A549 (cell line): ENCODE measurements at regions not wholly inside any gene's neighbourhood (a gene's known extent, or its start where the extent isn't known, plus 50 kb on each side); places are given as distances from the start of the nearest gene placed in this dataset.

Source experiments
- ATAC-seq, 2 experiments: fragments of 200-7000 bp in 1 of 2; fragments of >200 bp in 1 of 2; cut with Nextera tagmentation in 1 of 2; cut with Tn5 transposase in 1 of 2; 3 replicates each; pipeline versions ENCODE4 v1.8.0 to v1.9.1; 2018 to 2020; ENCODE audit warnings: mild to moderate bottlenecking in 1 of 2, moderate library complexity in 1 of 2
- CTCF ChIA-PET: fragments of 300-600 bp; sonication (Branson Sonifier 250); formaldehyde crosslinking; extraction: SDS; loops from one replicate; lab custom pipeline; 2021; ENCODE audit warnings: antibody characterized with exemption, inconsistent platforms; lab: Yijun Ruan, JAX
- POLR2A ChIA-PET: fragments of 350-600 bp; formaldehyde crosslinking; extraction: SDS; loops from one replicate; lab custom pipeline; 2021; ENCODE audit warnings: antibody characterized with exemption, inconsistent platforms; lab: Yijun Ruan, JAX
- DNase-seq, 2 experiments: peaks; one replicate each; pipeline versions ENCODE4 v3.0.0 to v3.0.0-alpha.2; 2011 to 2016; ENCODE audit warnings: low read depth in 1 of 2, low spot score in 1 of 2
- FAIRE-seq: peaks from 2 replicates; lab custom pipeline; 2011; peaks lifted over from hg19 to GRCh38; lab: Jason Lieb, UNC
- H3K27ac ChIP-seq, 2 experiments: fragments of >200 bp; sonication (Bioruptor Twin); formaldehyde crosslinking; 3 replicates each; pipeline ENCODE4 v1.5.1; 2016 to 2017
- H3K4me1 ChIP-seq: fragments of >200 bp; sonication (Bioruptor Twin); formaldehyde crosslinking; 3 replicates; pipeline ENCODE4 v1.6.1; 2016
- H3K4me2 ChIP-seq: fragments of >200 bp; sonication (Bioruptor Twin); formaldehyde crosslinking; 3 replicates; pipeline ENCODE4 v1.6.1; 2016
- H3K4me3 ChIP-seq: fragments of >200 bp; sonication (Bioruptor Twin); formaldehyde crosslinking; 3 replicates; pipeline ENCODE4 v1.5.1; 2016
- H3K9me3 ChIP-seq: fragments of >200 bp; sonication (Bioruptor Twin); formaldehyde crosslinking; 3 replicates; pipeline ENCODE4 v1.6.1; 2016
- CBX2 ChIP-seq: fragments of 200-600 bp; sonication (generic); IDR thresholded peaks from 2 replicates; pipeline ENCODE4 v1.6.1; 2016; ENCODE audit warnings: low read depth, mild to moderate bottlenecking, borderline replicate concordance
- CBX8 ChIP-seq: fragments of 200-600 bp; sonication (generic); IDR thresholded peaks from 2 replicates; pipeline ENCODE4 v1.6.1; 2016
- CHD2 ChIP-seq: fragments of 150-350 bp; IDR thresholded peaks from 2 replicates; pipeline ENCODE4 v1.6.1; 2014; ENCODE audit warnings: low read length; ENCODE audit not compliant: partially characterized antibody
- EHMT2 ChIP-seq: fragments of 200-600 bp; sonication (generic); IDR thresholded peaks from 2 replicates; pipeline ENCODE4 v1.6.1; 2016; ENCODE audit warnings: antibody characterized with exemption, low read depth, mild to moderate bottlenecking, moderate library complexity
- ESRRA ChIP-seq: fragments of 150-350 bp; IDR thresholded peaks from 2 replicates; pipeline ENCODE4 v1.6.1; 2014; ENCODE audit warnings: mild to moderate bottlenecking, low read length, borderline replicate concordance
- FOXS1 ChIP-seq: fragments of 250-450 bp; sonication (Bioruptor Pico); IDR thresholded peaks from 2 replicates; pipeline ENCODE4 v1.5.0; 2020; ENCODE audit warnings: mild to moderate bottlenecking, moderate library complexity
- GATA3 ChIP-seq: IDR thresholded peaks from 2 replicates; pipeline ENCODE4 v1.6.1; 2012; ENCODE audit warnings: borderline replicate concordance
- JUNB ChIP-seq: fragments of >200 bp; sonication (Bioruptor Twin); formaldehyde crosslinking; IDR thresholded peaks from 2 replicates; pipeline ENCODE4 v1.6.1; 2016
- KDM5A ChIP-seq: fragments of 200-600 bp; sonication (generic); IDR thresholded peaks from 2 replicates; pipeline ENCODE4 v1.6.1; 2016; ENCODE audit warnings: antibody characterized with exemption, mild to moderate bottlenecking
- MAFK ChIP-seq: fragments of 450-650 bp; IDR thresholded peaks from 2 replicates; pipeline ENCODE4 v1.6.1; 2014; ENCODE audit not compliant: partially characterized antibody
- NFE2L2 ChIP-seq: fragments of 150-350 bp; conservative IDR thresholded peaks from 2 replicates; pipeline ENCODE4 v1.6.1; 2014; ENCODE audit warnings: low read length
- POLR2A ChIP-seq: IDR thresholded peaks from 2 replicates; pipeline ENCODE4 v1.6.1; 2012; ENCODE audit warnings: mild to moderate bottlenecking, low read length
- RCOR1 ChIP-seq: fragments of 150-350 bp; IDR thresholded peaks from 2 replicates; pipeline ENCODE4 v1.6.1; 2014; ENCODE audit warnings: antibody characterized with exemption, low read length, low read depth
- RFX5 ChIP-seq: fragments of 450-650 bp; IDR thresholded peaks from 2 replicates; pipeline ENCODE4 v1.7.1; 2014; ENCODE audit warnings: antibody characterized with exemption, mild to moderate bottlenecking, moderate library complexity
- SMC3 ChIP-seq: fragments of >200 bp; sonication (Bioruptor Twin); formaldehyde crosslinking; IDR thresholded peaks from 3 replicates; pipeline ENCODE4 v1.6.1; 2018; ENCODE audit warnings: inconsistent platforms
- ZFP36 ChIP-seq: fragments of 450-650 bp; IDR thresholded peaks from 2 replicates; pipeline ENCODE4 v1.6.1; 2014; ENCODE audit warnings: borderline replicate concordance; ENCODE audit not compliant: partially characterized antibody
- WGBS: methylation state at CpG from one replicate; pipeline ENCODE4 v1.1.6; 2017; ENCODE audit errors: missing lambda C conversion rate; 5-methylcytosine and 5-hydroxymethylcytosine counted together
- TF ChIP-seq, protein P1 (sequence below): IDR thresholded peaks from 2 replicates; pipeline ENCODE4 v1.6.1; 2012; ENCODE audit warnings: low read depth, borderline replicate concordance
- TF ChIP-seq, protein P2 (sequence below): fragments of 250-450 bp; sonication (Bioruptor Pico); IDR thresholded peaks from 2 replicates; pipeline ENCODE4 v1.5.0; 2020; ENCODE audit warnings: low read depth, mild to moderate bottlenecking, moderate library complexity
- TF ChIP-seq, protein P3 (sequence below): IDR thresholded peaks from 2 replicates; pipeline ENCODE4 v1.6.1; 2012
- TF ChIP-seq, protein P4 (sequence below): fragments of >200 bp; sonication (Bioruptor Twin); formaldehyde crosslinking; IDR thresholded peaks from 2 replicates; pipeline ENCODE4 v1.6.1; 2016
- TF ChIP-seq, protein P5 (sequence below): fragments of 200-600 bp; sonication (generic); IDR thresholded peaks from 2 replicates; pipeline ENCODE4 v1.6.1; 2016; ENCODE audit warnings: antibody characterized with exemption, mild to moderate bottlenecking, moderate library complexity
- TF ChIP-seq, protein P6 (sequence below): fragments of >200 bp; sonication (Bioruptor Twin); formaldehyde crosslinking; IDR thresholded peaks from 3 replicates; pipeline ENCODE4 v1.6.1; 2016
- TF ChIP-seq, protein P7 (sequence below): fragments of 450-650 bp; IDR thresholded peaks from 2 replicates; pipeline ENCODE4 v1.6.1; 2014; ENCODE audit warnings: antibody characterized with exemption

DNA sequence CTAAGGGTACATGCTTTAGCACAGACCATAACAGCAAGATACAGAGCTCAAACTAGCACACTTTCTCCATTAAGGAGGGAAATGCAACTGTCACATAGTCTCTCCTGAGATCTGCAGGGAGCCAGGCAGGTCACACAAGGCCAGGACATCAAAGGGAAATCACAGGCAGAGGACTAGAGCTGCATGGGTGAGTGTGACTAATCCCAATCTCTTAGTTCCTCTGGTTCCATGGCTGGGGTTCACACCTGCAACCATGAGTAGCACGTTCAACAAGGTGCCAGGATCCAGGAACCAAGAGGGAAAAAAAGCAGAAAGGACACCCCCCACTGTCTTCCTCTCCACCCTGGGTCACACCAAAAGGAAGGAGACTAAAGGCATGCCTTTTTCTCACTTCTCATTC, 296.5 kb upstream of the STEAP1 start:
- ChIA-PET CTCF (no interaction called here), POLR2A (no interaction called here)
- 0% methylated on average over 1 of the region's 1 CpG for WGBS
- ATAC-seq (no peak), DNase-seq (no peak), FAIRE-seq (no peak)
- Histone ChIP-seq H3K27ac (no peak overlapping the region), H3K4me3 (no peak overlapping the region), H3K4me1 (no peaks in the 10 kb centered on the region), H3K4me2 (no peak overlapping the region), H3K9me3 (no peaks in the 10 kb centered on the region)
- TF ChIP-seq POLR2A, result no peak
- TF ChIP-seq FOXS1, result no peak
- no peak for TF ChIP-seq EHMT2
- TF ChIP-seq CBX2, result no peak
- no peak for TF ChIP-seq GATA3
- TF ChIP-seq RCOR1, result no peak
- TF ChIP-seq, protein P1, sequence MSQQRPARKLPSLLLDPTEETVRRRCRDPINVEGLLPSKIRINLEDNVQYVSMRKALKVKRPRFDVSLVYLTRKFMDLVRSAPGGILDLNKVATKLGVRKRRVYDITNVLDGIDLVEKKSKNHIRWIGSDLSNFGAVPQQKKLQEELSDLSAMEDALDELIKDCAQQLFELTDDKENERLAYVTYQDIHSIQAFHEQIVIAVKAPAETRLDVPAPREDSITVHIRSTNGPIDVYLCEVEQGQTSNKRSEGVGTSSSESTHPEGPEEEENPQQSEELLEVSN, result no peak
- TF ChIP-seq SMC3, result no peak
- TF ChIP-seq ESRRA, result no peak
- TF ChIP-seq RFX5, result no peak
- TF ChIP-seq, protein P2, sequence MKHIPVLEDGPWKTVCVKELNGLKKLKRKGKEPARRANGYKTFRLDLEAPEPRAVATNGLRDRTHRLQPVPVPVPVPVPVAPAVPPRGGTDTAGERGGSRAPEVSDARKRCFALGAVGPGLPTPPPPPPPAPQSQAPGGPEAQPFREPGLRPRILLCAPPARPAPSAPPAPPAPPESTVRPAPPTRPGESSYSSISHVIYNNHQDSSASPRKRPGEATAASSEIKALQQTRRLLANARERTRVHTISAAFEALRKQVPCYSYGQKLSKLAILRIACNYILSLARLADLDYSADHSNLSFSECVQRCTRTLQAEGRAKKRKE (CRISPR knock-in tag), result no peak
- TF ChIP-seq, protein P3, sequence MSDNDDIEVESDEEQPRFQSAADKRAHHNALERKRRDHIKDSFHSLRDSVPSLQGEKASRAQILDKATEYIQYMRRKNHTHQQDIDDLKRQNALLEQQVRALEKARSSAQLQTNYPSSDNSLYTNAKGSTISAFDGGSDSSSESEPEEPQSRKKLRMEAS, result no peak
- TF ChIP-seq, protein P4, sequence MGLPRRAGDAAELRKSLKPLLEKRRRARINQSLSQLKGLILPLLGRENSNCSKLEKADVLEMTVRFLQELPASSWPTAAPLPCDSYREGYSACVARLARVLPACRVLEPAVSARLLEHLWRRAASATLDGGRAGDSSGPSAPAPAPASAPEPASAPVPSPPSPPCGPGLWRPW, result no peak
- no peak for TF ChIP-seq CBX8
- TF ChIP-seq CHD2, result no peak
- no peak for TF ChIP-seq JUNB
- TF ChIP-seq, protein P5, sequence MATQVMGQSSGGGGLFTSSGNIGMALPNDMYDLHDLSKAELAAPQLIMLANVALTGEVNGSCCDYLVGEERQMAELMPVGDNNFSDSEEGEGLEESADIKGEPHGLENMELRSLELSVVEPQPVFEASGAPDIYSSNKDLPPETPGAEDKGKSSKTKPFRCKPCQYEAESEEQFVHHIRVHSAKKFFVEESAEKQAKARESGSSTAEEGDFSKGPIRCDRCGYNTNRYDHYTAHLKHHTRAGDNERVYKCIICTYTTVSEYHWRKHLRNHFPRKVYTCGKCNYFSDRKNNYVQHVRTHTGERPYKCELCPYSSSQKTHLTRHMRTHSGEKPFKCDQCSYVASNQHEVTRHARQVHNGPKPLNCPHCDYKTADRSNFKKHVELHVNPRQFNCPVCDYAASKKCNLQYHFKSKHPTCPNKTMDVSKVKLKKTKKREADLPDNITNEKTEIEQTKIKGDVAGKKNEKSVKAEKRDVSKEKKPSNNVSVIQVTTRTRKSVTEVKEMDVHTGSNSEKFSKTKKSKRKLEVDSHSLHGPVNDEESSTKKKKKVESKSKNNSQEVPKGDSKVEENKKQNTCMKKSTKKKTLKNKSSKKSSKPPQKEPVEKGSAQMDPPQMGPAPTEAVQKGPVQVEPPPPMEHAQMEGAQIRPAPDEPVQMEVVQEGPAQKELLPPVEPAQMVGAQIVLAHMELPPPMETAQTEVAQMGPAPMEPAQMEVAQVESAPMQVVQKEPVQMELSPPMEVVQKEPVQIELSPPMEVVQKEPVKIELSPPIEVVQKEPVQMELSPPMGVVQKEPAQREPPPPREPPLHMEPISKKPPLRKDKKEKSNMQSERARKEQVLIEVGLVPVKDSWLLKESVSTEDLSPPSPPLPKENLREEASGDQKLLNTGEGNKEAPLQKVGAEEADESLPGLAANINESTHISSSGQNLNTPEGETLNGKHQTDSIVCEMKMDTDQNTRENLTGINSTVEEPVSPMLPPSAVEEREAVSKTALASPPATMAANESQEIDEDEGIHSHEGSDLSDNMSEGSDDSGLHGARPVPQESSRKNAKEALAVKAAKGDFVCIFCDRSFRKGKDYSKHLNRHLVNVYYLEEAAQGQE, result no peak
- TF ChIP-seq, protein P6, sequence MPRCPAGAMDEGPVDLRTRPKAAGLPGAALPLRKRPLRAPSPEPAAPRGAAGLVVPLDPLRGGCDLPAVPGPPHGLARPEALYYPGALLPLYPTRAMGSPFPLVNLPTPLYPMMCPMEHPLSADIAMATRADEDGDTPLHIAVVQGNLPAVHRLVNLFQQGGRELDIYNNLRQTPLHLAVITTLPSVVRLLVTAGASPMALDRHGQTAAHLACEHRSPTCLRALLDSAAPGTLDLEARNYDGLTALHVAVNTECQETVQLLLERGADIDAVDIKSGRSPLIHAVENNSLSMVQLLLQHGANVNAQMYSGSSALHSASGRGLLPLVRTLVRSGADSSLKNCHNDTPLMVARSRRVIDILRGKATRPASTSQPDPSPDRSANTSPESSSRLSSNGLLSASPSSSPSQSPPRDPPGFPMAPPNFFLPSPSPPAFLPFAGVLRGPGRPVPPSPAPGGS, result no peak

DNA sequence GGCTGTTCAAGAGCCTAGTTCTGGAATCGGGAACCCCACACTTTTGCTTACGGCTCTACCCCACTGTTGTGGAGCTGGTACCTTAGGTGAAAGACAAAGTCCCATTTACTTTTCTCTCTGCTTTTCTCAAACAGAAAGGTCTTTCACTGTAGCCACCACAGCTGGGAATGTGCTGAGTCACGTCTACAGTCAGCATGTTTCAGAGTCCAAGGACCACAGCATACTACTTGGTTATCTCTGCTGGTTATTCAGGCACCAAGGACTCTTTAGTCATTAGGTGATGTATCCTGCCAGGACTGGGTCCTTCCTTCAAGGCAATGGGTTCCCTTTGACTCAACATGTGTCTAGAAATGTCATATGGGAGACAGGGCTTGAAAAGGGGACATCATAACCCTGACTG, 266.8 kb upstream of the STEAP1 start:
- TF ChIP-seq NFE2L2 (peak; percentile 86), MAFK (peak; percentile 80), KDM5A (no peak), ZFP36 (no peak), SMC3 (no peak)
- TF ChIP-seq, protein P5, result no peak
- TF ChIP-seq, protein P7, sequence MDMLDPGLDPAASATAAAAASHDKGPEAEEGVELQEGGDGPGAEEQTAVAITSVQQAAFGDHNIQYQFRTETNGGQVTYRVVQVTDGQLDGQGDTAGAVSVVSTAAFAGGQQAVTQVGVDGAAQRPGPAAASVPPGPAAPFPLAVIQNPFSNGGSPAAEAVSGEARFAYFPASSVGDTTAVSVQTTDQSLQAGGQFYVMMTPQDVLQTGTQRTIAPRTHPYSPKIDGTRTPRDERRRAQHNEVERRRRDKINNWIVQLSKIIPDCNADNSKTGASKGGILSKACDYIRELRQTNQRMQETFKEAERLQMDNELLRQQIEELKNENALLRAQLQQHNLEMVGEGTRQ, result no peak
- no peak overlapping the region for H3K4me2 ChIP-seq
- ChIA-PET CTCF (no interaction called here), POLR2A (no interaction called here)
- no peak overlapping the region for H3K27ac ChIP-seq
- ATAC-seq (no peak), DNase-seq (peak in 1 of 2 experiments; percentile 12), FAIRE-seq (no peak)
- no peak overlapping the region for H3K4me3 ChIP-seq
- 67% methylated on average over 3 of the region's 3 CpGs for WGBS
- H3K4me1 ChIP-seq, result no peaks in the 10 kb centered on the region
- no peaks in the 10 kb centered on the region for H3K9me3 ChIP-seq
